ENCODE measurements at regions not wholly inside any gene's neighbourhood (a gene's known extent, or its start where the extent isn't known, plus 50 kb on each side); places are given as distances from the start of the nearest gene placed in this dataset.

DNA sequence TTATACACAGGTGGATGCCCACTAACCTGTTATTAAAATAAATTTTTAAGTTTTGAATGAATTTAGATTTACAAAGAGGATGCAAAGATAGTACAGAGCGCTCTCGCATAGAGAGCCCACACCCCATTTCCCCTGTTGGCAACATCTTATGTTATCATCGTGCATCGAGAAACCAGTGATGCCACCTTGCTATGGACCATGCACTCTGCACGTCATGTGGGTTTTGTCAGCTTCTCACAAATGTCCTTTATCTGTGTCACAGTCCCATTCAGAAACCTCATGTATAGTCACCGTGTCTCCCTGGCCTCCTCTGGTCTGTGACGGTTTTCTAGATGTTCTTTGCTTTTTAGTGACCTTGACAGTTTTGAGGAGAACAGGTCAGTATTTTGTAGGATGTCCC, 60.0 kb downstream of the ING1 start:
- TF ChIP-seq, protein P1, sequence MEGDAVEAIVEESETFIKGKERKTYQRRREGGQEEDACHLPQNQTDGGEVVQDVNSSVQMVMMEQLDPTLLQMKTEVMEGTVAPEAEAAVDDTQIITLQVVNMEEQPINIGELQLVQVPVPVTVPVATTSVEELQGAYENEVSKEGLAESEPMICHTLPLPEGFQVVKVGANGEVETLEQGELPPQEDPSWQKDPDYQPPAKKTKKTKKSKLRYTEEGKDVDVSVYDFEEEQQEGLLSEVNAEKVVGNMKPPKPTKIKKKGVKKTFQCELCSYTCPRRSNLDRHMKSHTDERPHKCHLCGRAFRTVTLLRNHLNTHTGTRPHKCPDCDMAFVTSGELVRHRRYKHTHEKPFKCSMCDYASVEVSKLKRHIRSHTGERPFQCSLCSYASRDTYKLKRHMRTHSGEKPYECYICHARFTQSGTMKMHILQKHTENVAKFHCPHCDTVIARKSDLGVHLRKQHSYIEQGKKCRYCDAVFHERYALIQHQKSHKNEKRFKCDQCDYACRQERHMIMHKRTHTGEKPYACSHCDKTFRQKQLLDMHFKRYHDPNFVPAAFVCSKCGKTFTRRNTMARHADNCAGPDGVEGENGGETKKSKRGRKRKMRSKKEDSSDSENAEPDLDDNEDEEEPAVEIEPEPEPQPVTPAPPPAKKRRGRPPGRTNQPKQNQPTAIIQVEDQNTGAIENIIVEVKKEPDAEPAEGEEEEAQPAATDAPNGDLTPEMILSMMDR (IDR thresholded peaks at IDR 0.05 in 2 of 3, conservative IDR thresholded peaks at IDR 0.05 in 1 of 3; ENCODE audit: borderline replicate concordance in 1 of 3, insufficient read depth in 1 of 3, low read depth in 2 of 3, low read length in 2 of 3): no peak
- TF ChIP-seq EZH2 (IDR thresholded peaks at IDR 0.05): no peak
